H9 (cell line): ENCODE measurements at regions not wholly inside any gene's neighbourhood (a gene's known extent, or its start where the extent isn't known, plus 50 kb on each side); places are given as distances from the start of the nearest gene placed in this dataset.

Experiments
- DNase-seq: peaks from one replicate; pipeline ENCODE4 v3.0.0-alpha.2; 2017
- H2AFZ ChIP-seq: one replicate; pipeline ENCODE4 v1.6.1; 2013; ENCODE audit warnings: mild to moderate bottlenecking, low read length, control low read depth, moderate library complexity
- H2AK5ac ChIP-seq: 2 replicates; pipeline ENCODE4 v1.6.1; 2013; ENCODE audit warnings: low read length, control low read depth, mixed read lengths; ENCODE audit not compliant: insufficient read length
- H2BK120ac ChIP-seq: one replicate; pipeline ENCODE4 v1.6.1; 2013; ENCODE audit warnings: low read depth, mild to moderate bottlenecking, low read length, control low read depth, inconsistent platforms; ENCODE audit not compliant: poor library complexity, severe bottlenecking
- H2BK12ac ChIP-seq: 2 replicates; pipeline ENCODE4 v1.6.1; 2013; ENCODE audit warnings: low read length, control low read depth, mixed read lengths, low read depth; ENCODE audit not compliant: insufficient read length
- H2BK15ac ChIP-seq: 2 replicates; pipeline ENCODE4 v1.6.1; 2013; ENCODE audit warnings: low read depth, low read length, control low read depth
- H2BK20ac ChIP-seq: one replicate; pipeline ENCODE4 v1.6.1; 2013; ENCODE audit warnings: low read depth, mild to moderate bottlenecking, low read length, control low read depth, inconsistent platforms; ENCODE audit not compliant: poor library complexity, severe bottlenecking
- H2BK5ac ChIP-seq: 2 replicates; pipeline ENCODE4 v1.6.1; 2013; ENCODE audit warnings: low read length, control low read depth, mixed read lengths; ENCODE audit not compliant: insufficient read length
- H3K14ac ChIP-seq: 2 replicates; pipeline ENCODE4 v1.6.1; 2013; ENCODE audit warnings: low read length, control low read depth; ENCODE audit not compliant: insufficient read depth
- H3K18ac ChIP-seq: 2 replicates; pipeline ENCODE4 v1.6.1; 2013; ENCODE audit warnings: low read depth, mild to moderate bottlenecking, mixed read lengths, low read length, control low read depth; ENCODE audit not compliant: insufficient read length
- H3K23ac ChIP-seq: 2 replicates; pipeline ENCODE4 v1.6.1; 2013; ENCODE audit warnings: low read length, control low read depth, mixed read lengths, low read depth; ENCODE audit not compliant: insufficient read length
- H3K23me2 ChIP-seq: 2 replicates; pipeline ENCODE4 v1.6.1; 2013; ENCODE audit warnings: low read depth, mild to moderate bottlenecking, mixed read lengths, low read length, control low read depth; ENCODE audit not compliant: insufficient read length, poor library complexity, severe bottlenecking
- H3K27ac ChIP-seq: 2 replicates; pipeline ENCODE4 v1.5.1; 2013; ENCODE audit warnings: low read length, control low read depth, mixed read lengths, low read depth; ENCODE audit not compliant: insufficient read length
- H3K27me3 ChIP-seq: 2 replicates; pipeline ENCODE4 v1.6.1; 2013; ENCODE audit warnings: low read length, control low read depth, inconsistent platforms; ENCODE audit not compliant: insufficient read depth
- H3K4ac ChIP-seq: 2 replicates; pipeline ENCODE4 v1.6.1; 2013; ENCODE audit warnings: low read depth, mild to moderate bottlenecking, control low read depth, inconsistent platforms, low read length, moderate library complexity
- H3K4me1 ChIP-seq: 2 replicates; pipeline ENCODE4 v1.6.1; 2013; ENCODE audit warnings: low read length, control low read depth, inconsistent platforms; ENCODE audit not compliant: insufficient read depth
- H3K4me2 ChIP-seq: 2 replicates; pipeline ENCODE4 v1.6.1; 2013; ENCODE audit warnings: low read length, control low read depth, mixed read lengths; ENCODE audit not compliant: insufficient read length, insufficient read depth
- H3K56ac ChIP-seq: 2 replicates; pipeline ENCODE4 v1.6.1; 2013; ENCODE audit warnings: low read depth, mild to moderate bottlenecking, mixed read lengths, low read length, control low read depth; ENCODE audit not compliant: insufficient read length
- H3K79me1 ChIP-seq: 2 replicates; pipeline ENCODE4 v1.6.1; 2013; ENCODE audit warnings: low read depth, mild to moderate bottlenecking, moderate library complexity, low read length, control low read depth, inconsistent platforms; ENCODE audit not compliant: insufficient read depth, poor library complexity, severe bottlenecking
- H3K79me2 ChIP-seq: 2 replicates; pipeline ENCODE4 v1.6.1; 2013; ENCODE audit warnings: low read length, control low read depth, inconsistent platforms; ENCODE audit not compliant: insufficient read depth
- H3K9ac ChIP-seq: 2 replicates; pipeline ENCODE4 v1.6.1; 2013; ENCODE audit warnings: low read length, control low read depth, mixed read lengths; ENCODE audit not compliant: insufficient read length; ENCODE audit errors: extremely low read depth
- H3K9me3 ChIP-seq: one replicate; pipeline ENCODE4 v1.6.1; 2013; ENCODE audit warnings: low read depth, low read length, inconsistent platforms; ENCODE audit not compliant: control insufficient read depth
- H3T11ph ChIP-seq: one replicate; pipeline ENCODE4 v1.6.1; 2013; ENCODE audit warnings: mild to moderate bottlenecking, low read length, control low read depth, inconsistent platforms
- H4K20me1 ChIP-seq: one replicate; pipeline ENCODE4 v1.6.1; 2013; ENCODE audit not compliant: control insufficient read depth, insufficient read length, insufficient read depth
- H4K5ac ChIP-seq: 2 replicates; pipeline ENCODE4 v1.6.1; 2013; ENCODE audit warnings: low read depth, mild to moderate bottlenecking, mixed read lengths, low read length, control low read depth; ENCODE audit not compliant: insufficient read length
- H4K8ac ChIP-seq: replicated peaks from 2 replicates; pipeline ENCODE4 v1.6.1; 2013; ENCODE audit warnings: low read length, control low read depth, mixed read lengths, low read depth; ENCODE audit not compliant: insufficient read length
- H4K91ac ChIP-seq: 2 replicates; pipeline ENCODE4 v1.6.1; 2013; ENCODE audit warnings: low read depth, mild to moderate bottlenecking, moderate library complexity, mixed read lengths, low read length, control low read depth; ENCODE audit not compliant: insufficient read length
- H3K27ac Mint-ChIP-seq, 3 experiments: 2 replicates in 2 of 3; 3 replicates in 1 of 3; pipeline ENCODE4 v1.8.0; 2020 to 2021; ENCODE audit warnings: mixed read lengths in 3 of 3, mild to moderate bottlenecking in 1 of 3, moderate library complexity in 1 of 3
- H3K27me3 Mint-ChIP-seq: 2 replicates; pipeline ENCODE4 v1.8.0; 2021; ENCODE audit warnings: low read depth, mild to moderate bottlenecking, moderate library complexity, mixed read lengths
- H3K36me3 Mint-ChIP-seq, 3 experiments: 2 replicates in 2 of 3; 3 replicates in 1 of 3; pipeline ENCODE4 v1.8.0; 2020 to 2021; ENCODE audit warnings: low read depth in 3 of 3, mixed read lengths in 3 of 3; ENCODE audit not compliant: insufficient read depth in 1 of 3
- H3K4me1 Mint-ChIP-seq, 2 experiments: 2 replicates each; pipeline ENCODE4 v1.8.0; 2020; ENCODE audit warnings: mixed read lengths in 2 of 2
- H3K4me3 Mint-ChIP-seq, 2 experiments: 2 replicates in 1 of 2; 3 replicates in 1 of 2; pipeline ENCODE4 v1.8.0; 2020 to 2021; ENCODE audit warnings: mild to moderate bottlenecking in 2 of 2, mixed read lengths in 2 of 2, moderate library complexity in 1 of 2
- H3K9me3 Mint-ChIP-seq, 2 experiments: 2 replicates in 1 of 2; 3 replicates in 1 of 2; pipeline ENCODE4 v1.8.0; 2020; ENCODE audit warnings: mild to moderate bottlenecking in 2 of 2, mixed read lengths in 2 of 2, moderate library complexity in 1 of 2
- CTCF ChIP-seq: fragments of 200-600 bp; sonication (generic); conservative IDR thresholded peaks from 3 replicates; pipeline ENCODE4 v1.8.0; 2021; ENCODE audit warnings: antibody characterized with exemption, mild to moderate bottlenecking
- WGBS: extraction: QIAGEN DNeasy Blood & Tissue Kit; methylation state at CpG from one replicate; pipeline ENCODE4 v1.1.7; 2013; ENCODE audit warnings: missing lambda C conversion rate, low lambda C conversion rate, mixed read lengths; ENCODE audit not compliant: insufficient read length; ENCODE audit errors: extremely low coverage; 5-methylcytosine and 5-hydroxymethylcytosine counted together

- no peak for DNase-seq
- no CpG with 5 or more reads among the region's 8 CpGs for WGBS
- Mint-ChIP-seq H3K4me1 (peaks cover 16 to 44% of the 10 kb centered on the region in 2 experiments), H3K9me3 (no peaks in the 10 kb centered on the region), H3K36me3 (no peaks in the 10 kb centered on the region), H3K27me3 (peaks cover 32% of the 10 kb centered on the region), H3K4me3 (no peak overlapping the region), H3K27ac (peak overlapping the region in 1 of 3 experiments; percentile 27; a peak in 1 of 7 replicates)
- Histone ChIP-seq H2BK120ac (no peak overlapping the region), H3K9ac (no peak overlapping the region), H2BK12ac (no peak overlapping the region), H3K9me3 (no peaks in the 10 kb centered on the region), H3T11ph (no peak overlapping the region), H3K14ac (no peak overlapping the region), H3K56ac (no peak overlapping the region), H3K23me2 (peaks cover 8% of the 10 kb centered on the region), H3K4me2 (no peak overlapping the region), H4K20me1 (no peaks in the 10 kb centered on the region), H2BK20ac (no peak overlapping the region), H3K27me3 (peaks cover 4% of the 10 kb centered on the region; the same call in 1 of the 2 replicates), H2AFZ (no peak overlapping the region), H3K18ac (no peak overlapping the region), H3K79me1 (no peaks in the 10 kb centered on the region), H2AK5ac (no peak overlapping the region), H2BK5ac (no peak overlapping the region), H3K27ac (no peak overlapping the region), H4K8ac (no peak overlapping the region), H4K5ac (no peak overlapping the region), H4K91ac (no peak overlapping the region), H3K79me2 (0 out of 2 replicates have a peak, but pooled peaks cover 2% of the 10 kb centered on the region), H2BK15ac (no peak overlapping the region), H3K4ac (no peak overlapping the region), H3K4me1 (no peaks in the 10 kb centered on the region), H3K23ac (no peak overlapping the region)
- no peak for TF ChIP-seq CTCF
These were observed 50.8 kb upstream of the ECE1 start for GRCh38 chr1:21341022-21341421.
